ENCODE measurements at regions not wholly inside any gene's neighbourhood (a gene's known extent, or its start where the extent isn't known, plus 50 kb on each side); places are given as distances from the start of the nearest gene placed in this dataset.
"Not testable (repeated sequence)": the region's sequence is repeated elsewhere in the genome, so short reads cannot be mapped to it uniquely, and the experiment has no call there.

- DNase-seq: not testable (repeated sequence)
Observed at GRCh38 chr6:147651-148050, 144.6 kb upstream of the DUSP22 start.

GRCh38 chr6:148051-148984 lies 144.0 kb upstream of the DUSP22 start:
- not testable (repeated sequence) for DNase-seq

- DNase-seq: not testable (repeated sequence)
Observed at GRCh38 chr6:150147-150546, 142.1 kb upstream of the DUSP22 start.

- not testable (repeated sequence) for DNase-seq
Observed at GRCh38 chr6:152436-152835, 139.9 kb upstream of the DUSP22 start.

- DNase-seq: not testable (repeated sequence)
Observed at GRCh38 chr6:153026-153425, 139.3 kb upstream of the DUSP22 start.

- not testable (repeated sequence) for DNase-seq
Observed at GRCh38 chr6:153867-154266, 138.4 kb upstream of the DUSP22 start.

GRCh38 chr6:154321-155092 lies 137.8 kb upstream of the DUSP22 start:
- DNase-seq: not testable (repeated sequence)

GRCh38 chr6:156010-156409 lies 136.3 kb upstream of the DUSP22 start:
- no peak for DNase-seq

- DNase-seq: not testable (repeated sequence)
Observed at GRCh38 chr6:156441-157140, 135.7 kb upstream of the DUSP22 start.

- not testable (repeated sequence) for DNase-seq
Observed at GRCh38 chr6:157176-157575, 135.1 kb upstream of the DUSP22 start.

GRCh38 chr6:161657-162056 lies 130.6 kb upstream of the DUSP22 start:
- not testable (repeated sequence) for DNase-seq

- no peak for DNase-seq
Observed at GRCh38 chr6:164720-165119, 127.6 kb upstream of the DUSP22 start.

- no peak for DNase-seq
Observed at GRCh38 chr6:165263-165662, 127.0 kb upstream of the DUSP22 start.

GRCh38 chr6:165906-166305 lies 126.4 kb upstream of the DUSP22 start:
- no peak for DNase-seq

GRCh38 chr6:168865-169455 lies 123.3 kb upstream of the DUSP22 start:
- DNase-seq: peak; percentile 5

GRCh38 chr6:174036-174435 lies 118.3 kb upstream of the DUSP22 start:
- DNase-seq: no peak

- DNase-seq: no peak
Observed at GRCh38 chr6:175680-176079, 116.6 kb upstream of the DUSP22 start.

GRCh38 chr6:176766-177165 lies 115.5 kb upstream of the DUSP22 start:
- no peak for DNase-seq

- no peak for DNase-seq
Observed at GRCh38 chr6:178119-178518, 114.2 kb upstream of the DUSP22 start.

- not testable (repeated sequence) for DNase-seq
Observed at GRCh38 chr6:178929-179328, 113.4 kb upstream of the DUSP22 start.

GRCh38 chr6:179340-179950 lies 112.8 kb upstream of the DUSP22 start:
- DNase-seq: no peak

GRCh38 chr6:180091-180694 lies 112.1 kb upstream of the DUSP22 start:
- not testable (repeated sequence) for DNase-seq
